Activated CD8-positive, alpha-beta memory T cell treated with anti-CD3 and anti-CD28 coated beads, Interleukin-2, amount 50 U/mL, for 1 hour (primary cell): ENCODE measurements at regions not wholly inside any gene's neighbourhood (a gene's known extent, or its start where the extent isn't known, plus 50 kb on each side); places are given as distances from the start of the nearest gene placed in this dataset.
"Not testable (repeated sequence)": the region's sequence is repeated elsewhere in the genome, so short reads cannot be mapped to it uniquely, and the experiment has no call there.

Experiments used
- DNase-seq: peaks from one replicate; pipeline ENCODE4 v3.0.0-alpha.2; 2020; ENCODE audit errors: extremely low read depth

GRCh38 chr5:135182675-135183074 is 148.6 kb upstream of the PITX1 start:
- no peak for DNase-seq

GRCh38 chr5:135181653-135182052 is 147.6 kb upstream of the PITX1 start:
- no peak for DNase-seq

GRCh38 chr5:135179308-135179980 is 145.4 kb upstream of the PITX1 start:
- DNase-seq, result no peak

GRCh38 chr5:135178476-135179155 is 144.6 kb upstream of the PITX1 start:
- DNase-seq, result no peak

- DNase-seq, result no peak
Measured at GRCh38 chr5:135177591-135177990, 143.6 kb upstream of the PITX1 start.

- no peak for DNase-seq
Measured at GRCh38 chr5:135176991-135177390, 143.0 kb upstream of the PITX1 start.

GRCh38 chr5:135174315-135175096 is 140.5 kb upstream of the PITX1 start:
- DNase-seq, result no peak

GRCh38 chr5:135173662-135174290 is 139.7 kb upstream of the PITX1 start:
- DNase-seq, result no peak

GRCh38 chr5:135172718-135173117 is 138.7 kb upstream of the PITX1 start:
- DNase-seq, result no peak

- DNase-seq, result no peak
Measured at GRCh38 chr5:135171336-135171735, 137.3 kb upstream of the PITX1 start.

GRCh38 chr5:135170500-135170899 is 136.5 kb upstream of the PITX1 start:
- no peak for DNase-seq

GRCh38 chr5:135169753-135170152 is 135.7 kb upstream of the PITX1 start:
- no peak for DNase-seq

- no peak for DNase-seq
Measured at GRCh38 chr5:135167634-135168033, 133.6 kb upstream of the PITX1 start.

- not testable (repeated sequence) for DNase-seq
Measured at GRCh38 chr5:135164873-135165614, 131.0 kb upstream of the PITX1 start.

GRCh38 chr5:135163964-135164363 is 129.9 kb upstream of the PITX1 start:
- no peak for DNase-seq

GRCh38 chr5:135163391-135163790 is 129.4 kb upstream of the PITX1 start:
- DNase-seq, result no peak

GRCh38 chr5:135162661-135163265 is 128.7 kb upstream of the PITX1 start:
- DNase-seq, result no peak

GRCh38 chr5:135161221-135161620 is 127.2 kb upstream of the PITX1 start:
- DNase-seq, result no peak

GRCh38 chr5:135160036-135160675 is 126.1 kb upstream of the PITX1 start:
- no peak for DNase-seq

- no peak for DNase-seq
Measured at GRCh38 chr5:135159626-135160025, 125.6 kb upstream of the PITX1 start.

- no peak for DNase-seq
Measured at GRCh38 chr5:135158982-135159381, 125.0 kb upstream of the PITX1 start.
